HG03378 (cell line): ENCODE measurements at regions not wholly inside any gene's neighbourhood (a gene's known extent, or its start where the extent isn't known, plus 50 kb on each side); places are given as distances from the start of the nearest gene placed in this dataset.
"Not testable (repeated sequence)": the region's sequence is repeated elsewhere in the genome, so short reads cannot be mapped to it uniquely, and the experiment has no call there.

ENCODE experiments used
- ATAC-seq: cut with Tn5 transposase; IDR thresholded peaks from one replicate; pipeline ENCODE4 v1.9.1; 2021; ENCODE audit warnings: mild to moderate bottlenecking, moderate library complexity; ENCODE audit not compliant: unreplicated experiment

GRCh38 chr3:110957247-110958025 is 114.2 kb upstream of the NECTIN3 start:
- no peak for ATAC-seq

- no peak for ATAC-seq
Observed at GRCh38 chr3:110958313-110959147, 113.1 kb upstream of the NECTIN3 start.

GRCh38 chr3:110965976-110966375 is 105.6 kb upstream of the NECTIN3 start:
- ATAC-seq = no peak

- no peak for ATAC-seq
Observed at GRCh38 chr3:110966966-110967663, 104.5 kb upstream of the NECTIN3 start.

- ATAC-seq = no peak
Observed at GRCh38 chr3:110968076-110968475, 103.5 kb upstream of the NECTIN3 start.

DNA sequence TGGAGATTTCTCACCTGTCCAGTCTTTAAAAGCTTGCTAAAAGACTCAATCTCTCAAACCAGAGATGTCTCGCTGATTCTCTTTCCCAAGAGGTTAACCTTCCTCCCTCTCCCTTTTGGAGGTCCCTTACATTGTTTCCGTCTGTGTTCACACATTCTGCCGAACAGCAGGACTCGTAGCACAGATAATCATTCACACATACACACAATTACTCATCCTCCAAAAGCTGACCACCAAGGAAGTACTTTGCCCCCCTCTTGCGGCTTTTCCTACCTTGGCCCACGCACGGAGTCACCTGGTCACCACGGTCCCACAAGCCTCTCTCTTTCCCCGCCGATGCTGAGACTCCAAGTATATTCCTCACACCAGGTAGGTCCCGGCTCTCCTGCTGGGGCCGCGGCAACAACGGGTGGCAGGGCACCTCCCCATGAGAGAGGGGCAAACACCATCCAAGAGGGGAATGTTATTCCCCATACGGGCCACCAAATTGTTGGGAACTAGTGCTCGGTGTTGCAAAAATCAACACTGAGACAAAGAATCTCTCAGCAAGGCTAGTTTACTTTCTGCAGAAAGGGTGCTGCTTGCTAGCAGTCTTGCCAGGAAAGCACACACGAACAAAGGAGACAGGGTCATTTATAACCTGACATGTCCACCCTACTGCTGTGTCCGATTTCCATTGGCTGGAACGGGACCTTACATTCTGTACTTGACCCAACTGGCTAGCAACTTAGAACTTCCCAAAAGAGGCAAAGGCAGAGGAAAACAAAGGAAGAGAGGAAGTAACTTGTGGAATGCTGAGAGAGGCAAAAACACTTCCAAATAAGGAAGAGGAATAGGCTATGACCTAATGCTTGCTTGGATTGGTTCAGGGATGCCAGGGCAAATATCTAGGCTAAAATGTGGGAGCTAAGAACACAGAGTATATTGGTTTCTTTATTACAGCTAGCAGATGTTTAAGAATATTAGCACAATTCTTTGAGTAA is 102.1 kb upstream of the NECTIN3 start:
- no peak for ATAC-seq

- ATAC-seq = no peak
Observed at GRCh38 chr3:110971010-110971601, 100.5 kb upstream of the NECTIN3 start.

DNA sequence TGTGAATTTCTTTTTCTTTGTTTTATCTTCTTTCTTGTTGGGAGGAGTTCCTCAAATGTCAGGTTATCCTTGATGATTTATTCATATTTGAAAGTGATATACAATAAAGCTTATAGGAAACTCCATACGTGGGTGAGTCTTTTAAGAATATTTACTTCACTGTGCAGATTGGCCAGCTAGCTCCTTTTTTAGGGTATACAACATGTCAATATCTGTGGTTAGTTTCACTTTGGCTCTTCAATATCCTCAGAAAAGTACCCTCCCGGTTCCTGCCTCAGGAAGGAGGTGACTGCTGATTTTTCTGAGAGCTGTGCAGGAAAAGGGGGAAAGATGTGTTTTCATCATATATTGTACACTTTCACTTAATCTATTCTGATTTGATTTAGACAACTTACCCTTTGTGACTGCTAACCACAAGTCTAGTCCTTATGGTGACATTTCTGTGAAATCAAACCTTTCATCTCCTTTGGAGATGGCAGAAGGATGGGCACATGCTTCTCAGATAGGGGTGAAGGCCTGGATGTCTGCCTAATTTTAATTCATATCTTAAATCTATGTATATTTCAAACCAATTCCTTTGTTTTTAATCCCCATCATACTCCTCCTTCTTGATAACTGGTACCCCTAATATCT is 98.2 kb upstream of the NECTIN3 start:
- no peak for ATAC-seq

GRCh38 chr3:110974902-110975301 is 96.7 kb upstream of the NECTIN3 start:
- ATAC-seq = no peak

DNA sequence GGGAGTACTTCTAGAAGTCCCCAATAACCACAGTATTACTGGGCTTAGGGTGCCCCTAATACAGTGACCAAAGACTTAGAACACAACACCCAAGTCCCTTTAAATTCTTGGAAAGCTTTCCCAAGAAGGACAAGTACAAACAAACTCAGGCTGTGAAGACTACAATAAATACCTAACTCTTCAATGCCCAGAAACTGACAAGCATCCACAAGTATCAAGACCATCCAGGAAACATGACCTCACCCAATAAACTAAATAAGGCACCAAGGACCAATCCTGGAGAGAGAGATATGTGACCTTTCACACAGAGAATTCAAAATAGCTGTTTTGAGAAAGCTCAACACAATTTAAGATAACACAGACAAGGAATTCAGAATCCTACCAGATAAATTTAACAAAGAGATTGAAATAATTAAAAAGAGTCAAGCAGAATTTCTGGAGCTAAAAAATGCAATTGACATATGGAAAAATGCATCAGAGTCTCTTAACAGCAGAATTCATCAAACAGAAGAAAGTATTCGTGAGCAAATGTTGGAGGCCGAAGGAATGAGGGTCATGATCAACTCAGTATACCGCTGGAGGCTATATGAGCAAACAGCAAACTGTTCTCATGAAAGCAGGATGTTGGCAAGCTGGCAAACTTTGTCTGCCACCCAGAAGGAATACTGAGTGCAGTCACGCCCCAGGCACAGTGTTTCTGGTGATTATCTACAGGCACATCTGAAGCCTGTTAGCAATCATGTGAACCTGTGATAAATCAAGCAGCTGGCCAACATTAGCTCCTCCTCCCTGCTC is 87.0 kb upstream of the NECTIN3 start:
- no peak for ATAC-seq

GRCh38 chr3:110989446-110989845 is 82.2 kb upstream of the NECTIN3 start:
- no peak for ATAC-seq

DNA sequence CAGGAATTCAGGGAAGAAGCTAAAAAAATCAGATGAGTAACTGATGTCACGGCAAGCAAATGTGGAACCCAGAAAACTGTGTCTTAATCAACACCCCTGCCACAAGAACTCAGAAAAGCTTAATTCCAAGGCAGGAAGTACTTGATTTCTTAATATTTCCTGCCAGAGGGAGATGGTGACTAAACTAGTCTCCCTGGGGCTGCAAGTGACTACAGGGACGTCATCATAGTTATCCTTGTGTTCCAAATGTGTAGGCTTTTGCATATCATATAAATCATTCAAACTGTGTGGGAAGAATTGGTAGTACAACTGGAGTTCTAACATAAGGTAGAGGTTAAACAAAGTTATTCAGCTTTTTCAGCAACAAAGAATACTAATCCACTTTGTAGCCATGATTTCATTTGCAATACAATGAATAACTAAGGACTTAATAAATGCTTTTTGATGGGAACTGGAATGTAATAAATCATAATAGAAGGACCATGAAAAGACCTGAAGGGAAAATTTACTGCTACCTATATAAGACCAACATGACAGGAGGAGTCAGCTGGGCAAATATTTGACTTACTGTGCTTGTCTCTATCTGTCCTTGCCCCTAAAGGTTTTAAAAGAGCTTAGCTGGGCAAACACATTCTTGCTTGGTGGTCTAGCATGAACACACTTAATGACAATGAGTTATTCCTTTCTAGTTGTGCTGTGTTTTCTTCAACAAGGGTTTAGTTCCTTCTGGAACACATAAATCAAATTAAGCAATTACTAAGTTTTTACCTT is 76.0 kb upstream of the NECTIN3 start:
- no peak for ATAC-seq

DNA sequence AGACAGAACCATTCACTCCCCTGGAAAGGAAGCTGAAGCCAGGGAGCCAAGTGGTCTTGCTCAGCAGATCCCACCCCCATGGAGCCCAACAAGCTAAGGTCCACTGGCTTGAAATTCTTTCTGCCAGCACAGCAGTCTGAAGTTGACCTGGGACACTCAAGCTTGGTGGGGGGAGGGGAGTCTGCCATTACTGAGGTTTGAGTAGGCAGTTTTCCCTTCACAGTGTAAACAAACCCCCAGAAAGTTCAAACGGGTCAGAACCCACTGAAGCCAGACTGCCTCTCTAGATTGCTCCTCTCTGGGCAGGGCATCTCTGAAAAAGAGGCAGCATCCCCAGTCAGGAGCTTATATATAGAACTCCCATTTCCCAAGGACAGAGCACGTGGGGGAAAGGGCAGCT is 72.8 kb upstream of the NECTIN3 start:
- not testable (repeated sequence) for ATAC-seq

- ATAC-seq = not testable (repeated sequence)
Observed at GRCh38 chr3:111006485-111006884, 65.1 kb upstream of the NECTIN3 start.

- ATAC-seq = no peak
Observed at GRCh38 chr3:111012388-111013248, 59.0 kb upstream of the NECTIN3 start.
